ENCODE measurements at regions not wholly inside any gene's neighbourhood (a gene's known extent, or its start where the extent isn't known, plus 50 kb on each side); places are given as distances from the start of the nearest gene placed in this dataset.

GRCh38 chr6:141406761-141407160, 726.0 kb upstream of the GJE1 start:
- H3K9me3 Mint-ChIP-seq: peaks cover 24% of the 10 kb centered on the region
- Histone ChIP-seq H3K4me3 (no peak overlapping the region), H3K27ac (no peak overlapping the region), H3F3A (ENCODE audit: low read depth) (no peaks in the 10 kb centered on the region), H3K4me1 (no peaks in the 10 kb centered on the region), H3K4me2 (no peak overlapping the region), H3K27me3 (no peaks in the 10 kb centered on the region), H3K36me3 (peaks cover 3% of the 10 kb centered on the region), H3K9me3 (ENCODE audit: low read depth) (peaks cover 26% of the 10 kb centered on the region), H3K79me2 (ENCODE audit: low read depth) (no peaks in the 10 kb centered on the region), H4K20me1 (ENCODE audit: low read depth) (no peaks in the 10 kb centered on the region), H3K9ac (no peak overlapping the region), H2AFZ (replicated peaks) (no peak overlapping the region)
- no peak overlapping the region for H3K27ac Mint-ChIP-seq
- no peaks in the 10 kb centered on the region for H3K27me3 Mint-ChIP-seq (ENCODE audit: insufficient read depth, low read depth)
- H3K4me1 Mint-ChIP-seq: no peaks in the 10 kb centered on the region
- TF ChIP-seq EZH2 (IDR thresholded peaks at IDR 0.05): no peak
- TF ChIP-seq, protein P1, sequence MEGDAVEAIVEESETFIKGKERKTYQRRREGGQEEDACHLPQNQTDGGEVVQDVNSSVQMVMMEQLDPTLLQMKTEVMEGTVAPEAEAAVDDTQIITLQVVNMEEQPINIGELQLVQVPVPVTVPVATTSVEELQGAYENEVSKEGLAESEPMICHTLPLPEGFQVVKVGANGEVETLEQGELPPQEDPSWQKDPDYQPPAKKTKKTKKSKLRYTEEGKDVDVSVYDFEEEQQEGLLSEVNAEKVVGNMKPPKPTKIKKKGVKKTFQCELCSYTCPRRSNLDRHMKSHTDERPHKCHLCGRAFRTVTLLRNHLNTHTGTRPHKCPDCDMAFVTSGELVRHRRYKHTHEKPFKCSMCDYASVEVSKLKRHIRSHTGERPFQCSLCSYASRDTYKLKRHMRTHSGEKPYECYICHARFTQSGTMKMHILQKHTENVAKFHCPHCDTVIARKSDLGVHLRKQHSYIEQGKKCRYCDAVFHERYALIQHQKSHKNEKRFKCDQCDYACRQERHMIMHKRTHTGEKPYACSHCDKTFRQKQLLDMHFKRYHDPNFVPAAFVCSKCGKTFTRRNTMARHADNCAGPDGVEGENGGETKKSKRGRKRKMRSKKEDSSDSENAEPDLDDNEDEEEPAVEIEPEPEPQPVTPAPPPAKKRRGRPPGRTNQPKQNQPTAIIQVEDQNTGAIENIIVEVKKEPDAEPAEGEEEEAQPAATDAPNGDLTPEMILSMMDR (IDR thresholded peaks at IDR 0.05): no peak
- TF ChIP-seq EZH2phosphoT487 (IDR thresholded peaks at IDR 0.05): no peak
- DNase-seq (ENCODE audit: low spot score): no peak
- no peaks in the 10 kb centered on the region for H3K36me3 Mint-ChIP-seq
- H3K4me3 Mint-ChIP-seq: no peak overlapping the region

DNA sequence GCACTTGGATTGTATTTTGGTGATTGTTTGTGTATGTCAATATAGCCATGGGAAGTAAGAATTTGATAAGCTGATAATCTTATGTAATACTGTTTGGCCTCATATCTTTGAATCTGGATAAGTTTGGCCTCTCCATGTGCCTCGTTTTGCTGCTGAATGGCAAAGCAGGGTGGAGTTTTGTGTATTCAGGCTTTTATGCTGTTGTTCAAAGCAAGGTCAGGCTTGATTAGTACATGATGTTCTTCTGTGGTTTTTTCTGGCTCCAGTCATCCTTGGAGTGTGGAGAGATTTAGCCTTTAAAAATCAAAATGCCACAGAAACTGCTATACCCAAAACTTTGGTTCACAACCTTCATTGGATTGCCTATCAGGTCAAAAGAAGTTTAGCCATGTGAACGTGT, 728.9 kb upstream of the GJE1 start:
- Histone ChIP-seq H3K9ac (no peak overlapping the region), H3K4me2 (no peak overlapping the region), H3K4me3 (no peak overlapping the region), H3K27me3 (no peaks in the 10 kb centered on the region), H3K27ac (no peak overlapping the region), H3K79me2 (ENCODE audit: low read depth) (no peaks in the 10 kb centered on the region), H3K4me1 (no peaks in the 10 kb centered on the region), H3K36me3 (peaks cover 3% of the 10 kb centered on the region), H3F3A (ENCODE audit: low read depth) (no peaks in the 10 kb centered on the region), H2AFZ (replicated peaks) (no peak overlapping the region), H4K20me1 (ENCODE audit: low read depth) (no peaks in the 10 kb centered on the region), H3K9me3 (ENCODE audit: low read depth) (peaks cover 26% of the 10 kb centered on the region)
- TF ChIP-seq, protein P1 (IDR thresholded peaks at IDR 0.05): no peak
- no peaks in the 10 kb centered on the region for H3K27me3 Mint-ChIP-seq (ENCODE audit: insufficient read depth, low read depth)
- H3K4me1 Mint-ChIP-seq: no peaks in the 10 kb centered on the region
- no peak overlapping the region for H3K4me3 Mint-ChIP-seq
- no peak for DNase-seq (ENCODE audit: low spot score)
- H3K27ac Mint-ChIP-seq: no peak overlapping the region
- peaks cover 17% of the 10 kb centered on the region for H3K9me3 Mint-ChIP-seq
- no peaks in the 10 kb centered on the region for H3K36me3 Mint-ChIP-seq

- H3K4me1 Mint-ChIP-seq: no peaks in the 10 kb centered on the region
- TF ChIP-seq, protein P1 (IDR thresholded peaks at IDR 0.05): no peak
- TF ChIP-seq EZH2phosphoT487 (IDR thresholded peaks at IDR 0.05): no peak
- TF ChIP-seq EZH2 (IDR thresholded peaks at IDR 0.05): no peak
These were observed 729.6 kb upstream of the GJE1 start for GRCh38 chr6:141403103-141403502.

More at GRCh38 chr6:141403103-141403502, 729.6 kb upstream of the GJE1 start:
- H3K9me3 ChIP-seq (ENCODE audit: low read depth): peaks cover 24% of the 10 kb centered on the region
- no peak overlapping the region for H3K4me3 ChIP-seq
- H3K27me3 ChIP-seq: no peaks in the 10 kb centered on the region
- H3F3A ChIP-seq (ENCODE audit: low read depth): no peaks in the 10 kb centered on the region
- H3K27ac ChIP-seq: no peak overlapping the region
- H4K20me1 ChIP-seq (ENCODE audit: low read depth): no peaks in the 10 kb centered on the region
- H3K36me3 Mint-ChIP-seq: no peaks in the 10 kb centered on the region
- peaks cover 3% of the 10 kb centered on the region for H3K36me3 ChIP-seq
- no peak overlapping the region for H3K4me2 ChIP-seq
- H3K27ac Mint-ChIP-seq: no peak overlapping the region
- no peak for DNase-seq (ENCODE audit: low spot score)
- H2AFZ ChIP-seq (replicated peaks): no peak overlapping the region
- no peaks in the 10 kb centered on the region for H3K79me2 ChIP-seq (ENCODE audit: low read depth)
- no peaks in the 10 kb centered on the region for H3K27me3 Mint-ChIP-seq (ENCODE audit: insufficient read depth, low read depth)
- H3K9ac ChIP-seq: no peak overlapping the region
- H3K4me3 Mint-ChIP-seq: no peak overlapping the region
- H3K4me1 ChIP-seq: no peaks in the 10 kb centered on the region
- peaks cover 10% of the 10 kb centered on the region for H3K9me3 Mint-ChIP-seq
